ENCODE measurements at regions not wholly inside any gene's neighbourhood (a gene's known extent, or its start where the extent isn't known, plus 50 kb on each side); places are given as distances from the start of the nearest gene placed in this dataset.
"Not testable (repeated sequence)": the region's sequence is repeated elsewhere in the genome, so short reads cannot be mapped to it uniquely, and the experiment has no call there.

- WGBS (ENCODE audit: insufficient coverage), result no CpG with 5 or more reads among the region's 24 CpGs
- H3K27me3 ChIP-seq (ENCODE audit: control insufficient read depth, insufficient read depth, low read length); H3K4me1 ChIP-seq (ENCODE audit: control insufficient read depth, insufficient read depth, low read length); H3K27ac ChIP-seq (ENCODE audit: low read length); H3K9me3 ChIP-seq (replicated peaks; ENCODE audit: control insufficient read depth, low read depth, low read length); H3K4me3 ChIP-seq (ENCODE audit: low read length); H3K36me3 ChIP-seq (ENCODE audit: control insufficient read depth, insufficient read depth, low read length); DNase-seq: not testable (repeated sequence)
These were observed 94.9 kb upstream of the NEK3 start for GRCh38 chr13:52254299-52254698.

- H3K9me3 ChIP-seq (replicated peaks; ENCODE audit: control insufficient read depth, low read depth, low read length); DNase-seq; H3K27ac ChIP-seq (ENCODE audit: low read length); H3K4me3 ChIP-seq (ENCODE audit: low read length); H3K27me3 ChIP-seq (ENCODE audit: control insufficient read depth, insufficient read depth, low read length); H3K36me3 ChIP-seq (ENCODE audit: control insufficient read depth, insufficient read depth, low read length); H3K4me1 ChIP-seq (ENCODE audit: control insufficient read depth, insufficient read depth, low read length): not testable (repeated sequence)
- no CpG with 5 or more reads among the region's 3 CpGs for WGBS (ENCODE audit: insufficient coverage)
These were observed 81.4 kb upstream of the NEK3 start for GRCh38 chr13:52240752-52241151.

- H3K27me3 ChIP-seq (ENCODE audit: control insufficient read depth, insufficient read depth, low read length); H3K4me1 ChIP-seq (ENCODE audit: control insufficient read depth, insufficient read depth, low read length); H3K9me3 ChIP-seq (replicated peaks; ENCODE audit: control insufficient read depth, low read depth, low read length); H3K27ac ChIP-seq (ENCODE audit: low read length); H3K36me3 ChIP-seq (ENCODE audit: control insufficient read depth, insufficient read depth, low read length); H3K4me3 ChIP-seq (ENCODE audit: low read length): not testable (repeated sequence)
- peak; percentile 83 for DNase-seq
- WGBS (ENCODE audit: insufficient coverage), result no CpG with 5 or more reads among the region's 8 CpGs
These were observed 76.7 kb upstream of the NEK3 start for GRCh38 chr13:52235900-52236595.

GRCh38 chr13:52234928-52235327 lies 75.5 kb upstream of the NEK3 start:
- not testable (repeated sequence) for H3K36me3 ChIP-seq (ENCODE audit: control insufficient read depth, insufficient read depth, low read length); H3K9me3 ChIP-seq (replicated peaks; ENCODE audit: control insufficient read depth, low read depth, low read length); H3K27ac ChIP-seq (ENCODE audit: low read length); H3K4me3 ChIP-seq (ENCODE audit: low read length); H3K4me1 ChIP-seq (ENCODE audit: control insufficient read depth, insufficient read depth, low read length); H3K27me3 ChIP-seq (ENCODE audit: control insufficient read depth, insufficient read depth, low read length); DNase-seq
- no CpG with 5 or more reads among the region's 3 CpGs for WGBS (ENCODE audit: insufficient coverage)

GRCh38 chr13:52223063-52223462 lies 63.7 kb upstream of the NEK3 start:
- not testable (repeated sequence) for H3K9me3 ChIP-seq (replicated peaks; ENCODE audit: control insufficient read depth, low read depth, low read length); H3K27ac ChIP-seq (ENCODE audit: low read length); H3K4me1 ChIP-seq (ENCODE audit: control insufficient read depth, insufficient read depth, low read length); H3K36me3 ChIP-seq (ENCODE audit: control insufficient read depth, insufficient read depth, low read length); DNase-seq; H3K27me3 ChIP-seq (ENCODE audit: control insufficient read depth, insufficient read depth, low read length); H3K4me3 ChIP-seq (ENCODE audit: low read length)
- no CpG with 5 or more reads among the region's 1 CpG for WGBS (ENCODE audit: insufficient coverage)

- not testable (repeated sequence) for H3K36me3 ChIP-seq (ENCODE audit: control insufficient read depth, insufficient read depth, low read length); DNase-seq; H3K4me3 ChIP-seq (ENCODE audit: low read length); H3K9me3 ChIP-seq (replicated peaks; ENCODE audit: control insufficient read depth, low read depth, low read length); H3K27ac ChIP-seq (ENCODE audit: low read length); H3K4me1 ChIP-seq (ENCODE audit: control insufficient read depth, insufficient read depth, low read length); H3K27me3 ChIP-seq (ENCODE audit: control insufficient read depth, insufficient read depth, low read length)
- WGBS (ENCODE audit: insufficient coverage), result no CpG with 5 or more reads among the region's 1 CpG
These were observed 54.5 kb upstream of the NEK3 start for GRCh38 chr13:52213920-52214319.

GRCh38 chr13:52212886-52213285 lies 53.5 kb upstream of the NEK3 start:
- DNase-seq; H3K36me3 ChIP-seq (ENCODE audit: control insufficient read depth, insufficient read depth, low read length); H3K4me1 ChIP-seq (ENCODE audit: control insufficient read depth, insufficient read depth, low read length); H3K27me3 ChIP-seq (ENCODE audit: control insufficient read depth, insufficient read depth, low read length); H3K4me3 ChIP-seq (ENCODE audit: low read length); H3K27ac ChIP-seq (ENCODE audit: low read length); H3K9me3 ChIP-seq (replicated peaks; ENCODE audit: control insufficient read depth, low read depth, low read length): not testable (repeated sequence)
- no CpG with 5 or more reads among the region's 1 CpG for WGBS (ENCODE audit: insufficient coverage)

- no CpG with 5 or more reads among the region's 6 CpGs for WGBS (ENCODE audit: insufficient coverage)
- not testable (repeated sequence) for H3K27me3 ChIP-seq (ENCODE audit: control insufficient read depth, insufficient read depth, low read length); DNase-seq; H3K36me3 ChIP-seq (ENCODE audit: control insufficient read depth, insufficient read depth, low read length); H3K4me3 ChIP-seq (ENCODE audit: low read length); H3K9me3 ChIP-seq (replicated peaks; ENCODE audit: control insufficient read depth, low read depth, low read length); H3K27ac ChIP-seq (ENCODE audit: low read length); H3K4me1 ChIP-seq (ENCODE audit: control insufficient read depth, insufficient read depth, low read length)
These were observed 52.0 kb upstream of the NEK3 start for GRCh38 chr13:52211416-52211776.

- H3K4me3 ChIP-seq (ENCODE audit: low read length); H3K36me3 ChIP-seq (ENCODE audit: control insufficient read depth, insufficient read depth, low read length); H3K4me1 ChIP-seq (ENCODE audit: control insufficient read depth, insufficient read depth, low read length); H3K27me3 ChIP-seq (ENCODE audit: control insufficient read depth, insufficient read depth, low read length); H3K27ac ChIP-seq (ENCODE audit: low read length); H3K9me3 ChIP-seq (replicated peaks; ENCODE audit: control insufficient read depth, low read depth, low read length); DNase-seq: not testable (repeated sequence)
- no CpG with 5 or more reads among the region's 7 CpGs for WGBS (ENCODE audit: insufficient coverage)
These were observed 51.4 kb upstream of the NEK3 start for GRCh38 chr13:52210564-52211415.

All from muscle of leg (tissue), 3 donors.